Left ventricle myocardium inferior (tissue), 1 donor: ENCODE measurements at regions not wholly inside any gene's neighbourhood (a gene's known extent, or its start where the extent isn't known, plus 50 kb on each side); places are given as distances from the start of the nearest gene placed in this dataset.
"Not testable (repeated sequence)": the region's sequence is repeated elsewhere in the genome, so short reads cannot be mapped to it uniquely, and the experiment has no call there.

ENCODE experiments used
- DNase-seq: peaks from one replicate; pipeline ENCODE4 v3.0.0-alpha.2; 2020
- H3K27ac ChIP-seq: fragments of 200-600 bp; replicated peaks from 2 replicates; pipeline ENCODE4 v1.8.0; 2021
- H3K27me3 ChIP-seq: fragments of 200-600 bp; 2 replicates; pipeline ENCODE4 v1.8.0; 2021; ENCODE audit warnings: low read depth
- H3K36me3 ChIP-seq: fragments of 200-600 bp; 2 replicates; pipeline ENCODE4 v1.8.0; 2021
- H3K4me1 ChIP-seq: fragments of 200-600 bp; 2 replicates; pipeline ENCODE4 v1.8.0; 2021
- H3K4me3 ChIP-seq: fragments of 200-600 bp; 2 replicates; pipeline ENCODE4 v1.8.0; 2021; ENCODE audit warnings: mild to moderate bottlenecking, moderate library complexity
- H3K9me3 ChIP-seq: fragments of 200-600 bp; replicated peaks from 2 replicates; pipeline ENCODE4 v1.8.0; 2021
- CTCF ChIP-seq: fragments of 200-600 bp; IDR thresholded peaks from 2 replicates; pipeline ENCODE4 v1.8.0; 2021; ENCODE audit warnings: antibody characterized with exemption, mild to moderate bottlenecking, borderline replicate concordance
- intact Hi-C: fragments of 100-400 bp; cut with micrococcal nuclease; formaldehyde crosslinking; loops from one replicate; pipeline ENCODE4 v1.11.0; 2022
- donor health status: DM: no; HTN: yes; CAD: no; lungs with severe emphysema.

DNA sequence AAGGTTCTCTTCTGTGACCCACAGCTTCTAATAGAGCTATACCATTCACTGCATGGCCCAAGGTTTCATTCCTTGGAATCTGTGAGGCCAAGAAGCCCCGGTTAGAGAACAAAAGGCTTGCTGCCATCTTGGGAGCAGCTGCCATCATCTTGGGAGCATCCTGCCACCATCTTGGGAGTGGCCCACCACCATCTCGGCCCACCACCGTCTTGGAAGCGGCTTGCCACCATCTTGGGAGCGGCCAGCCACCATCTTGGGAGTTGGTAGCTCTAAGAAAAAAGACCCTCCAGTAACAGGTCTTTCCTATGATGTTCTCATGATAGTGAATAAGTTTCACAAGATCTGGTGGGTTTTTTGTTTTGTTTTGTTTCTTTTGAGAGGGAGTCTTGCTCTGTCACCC lies 703.9 kb upstream of the ANO3 start:
- H3K9me3 ChIP-seq = no peaks in the 10 kb centered on the region
- no peak overlapping the region for H3K27ac ChIP-seq
- H3K27me3 ChIP-seq = no peaks in the 10 kb centered on the region
- no peak overlapping the region for H3K4me3 ChIP-seq
- no peak for TF ChIP-seq CTCF
- H3K4me1 ChIP-seq = no peaks in the 10 kb centered on the region
- no peaks in the 10 kb centered on the region for H3K36me3 ChIP-seq
- intact Hi-C loops = no loop called here
- DNase-seq = no peak

- Histone ChIP-seq H3K9me3 (no peaks in the 10 kb centered on the region), H3K27me3 (no peaks in the 10 kb centered on the region), H3K4me1 (no peaks in the 10 kb centered on the region), H3K4me3 (no peak overlapping the region), H3K36me3 (no peaks in the 10 kb centered on the region), H3K27ac (no peak overlapping the region)
- TF ChIP-seq CTCF = no peak
- no peak for DNase-seq
- intact Hi-C loops = no loop called here
These were observed 698.7 kb upstream of the ANO3 start for GRCh38 chr11:25633230-25633629.

DNA sequence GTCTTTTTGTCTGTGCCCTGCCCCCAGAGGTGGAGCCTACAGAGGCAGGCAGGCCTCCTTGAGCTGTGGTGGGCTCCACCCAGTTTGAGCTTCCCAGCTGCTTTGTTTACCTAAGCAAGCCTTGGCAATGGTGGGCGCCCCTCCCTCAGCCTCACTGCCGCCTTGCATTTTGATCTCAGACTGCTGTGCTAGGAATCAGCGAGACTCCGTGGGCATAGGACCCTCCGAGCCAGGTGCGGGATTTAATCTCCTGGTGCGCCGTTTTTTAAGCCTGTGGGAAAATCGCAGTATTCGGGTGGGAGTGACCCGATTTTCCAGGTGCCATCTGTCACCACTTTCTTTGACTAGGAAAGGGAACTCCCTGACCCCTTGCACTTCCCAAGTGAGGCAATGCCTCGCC lies 682.7 kb upstream of the ANO3 start:
- H3K27ac ChIP-seq, DNase-seq, H3K9me3 ChIP-seq, H3K4me3 ChIP-seq, H3K27me3 ChIP-seq, H3K36me3 ChIP-seq, intact Hi-C loops, H3K4me1 ChIP-seq: not testable (repeated sequence)

DNA sequence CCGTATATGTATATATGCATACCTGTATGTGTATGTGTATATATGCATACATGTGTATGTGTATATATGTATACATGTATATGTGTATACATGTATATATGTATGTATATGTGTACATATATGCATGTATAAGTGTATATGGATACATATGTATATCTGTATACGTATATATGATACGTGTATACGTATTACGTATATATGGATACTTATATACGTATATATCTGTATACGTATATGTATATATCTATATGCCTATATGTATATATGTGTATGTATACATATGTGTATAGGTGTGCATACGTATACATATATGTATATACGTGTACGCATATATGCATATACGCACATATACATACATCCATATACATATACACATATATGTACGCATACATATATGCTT lies 681.6 kb upstream of the ANO3 start:
- intact Hi-C loops = no loop called here
- no peak overlapping the region for H3K4me3 ChIP-seq
- no peaks in the 10 kb centered on the region for H3K4me1 ChIP-seq
- no peaks in the 10 kb centered on the region for H3K27me3 ChIP-seq
- no peak for DNase-seq
- no peak overlapping the region for H3K27ac ChIP-seq
- peaks cover 5% of the 10 kb centered on the region for H3K9me3 ChIP-seq
- no peak for TF ChIP-seq CTCF
- no peaks in the 10 kb centered on the region for H3K36me3 ChIP-seq

DNA sequence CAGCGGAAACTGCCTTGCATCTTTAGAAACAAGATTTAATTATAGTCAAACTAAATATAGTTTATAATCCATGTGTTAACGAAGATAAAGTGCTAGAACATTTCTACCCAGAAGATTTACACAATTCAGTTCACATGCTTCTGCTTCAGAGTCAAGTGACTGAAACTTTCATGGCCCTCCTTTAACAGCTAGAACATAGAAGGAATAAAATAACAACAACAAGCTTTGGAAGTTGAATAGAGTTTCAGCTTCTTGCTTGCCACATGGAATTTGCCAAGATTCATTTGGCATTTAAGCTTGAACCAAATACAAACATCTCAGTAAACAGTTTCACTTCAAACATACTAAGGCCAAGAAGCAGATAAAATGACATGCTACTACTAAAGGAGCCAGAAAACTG lies 676.3 kb upstream of the ANO3 start:
- H3K9me3 ChIP-seq = no peaks in the 10 kb centered on the region
- intact Hi-C loops = no loop called here
- no peaks in the 10 kb centered on the region for H3K27me3 ChIP-seq
- no peak overlapping the region for H3K27ac ChIP-seq
- no peaks in the 10 kb centered on the region for H3K36me3 ChIP-seq
- H3K4me3 ChIP-seq = no peak overlapping the region
- no peak for TF ChIP-seq CTCF
- peaks cover 5% of the 10 kb centered on the region for H3K4me1 ChIP-seq
- DNase-seq = no peak

DNA sequence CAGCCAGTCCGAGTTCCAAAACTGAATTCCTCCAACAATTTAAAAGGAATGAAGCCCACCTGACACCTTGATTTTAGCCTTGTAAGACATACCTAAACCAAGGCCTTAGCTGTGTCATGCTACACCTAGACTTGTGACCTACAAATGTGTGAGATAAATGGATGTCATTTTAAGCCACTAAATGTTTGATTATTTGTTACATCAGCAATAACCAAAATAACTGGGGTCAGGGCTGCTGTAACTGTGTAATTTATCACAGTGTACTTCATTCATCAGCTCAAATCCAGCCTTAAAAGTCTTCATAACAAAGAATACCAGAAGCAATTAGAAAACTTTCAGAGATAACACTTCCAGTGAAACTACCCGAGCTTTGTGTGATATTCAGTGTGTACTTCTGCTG lies 673.0 kb upstream of the ANO3 start:
- Histone ChIP-seq H3K4me1 (peaks cover 5% of the 10 kb centered on the region), H3K36me3 (no peaks in the 10 kb centered on the region), H3K9me3 (no peaks in the 10 kb centered on the region), H3K27ac (no peak overlapping the region), H3K4me3 (no peak overlapping the region), H3K27me3 (no peaks in the 10 kb centered on the region)
- TF ChIP-seq CTCF = no peak
- intact Hi-C loops = no loop called here
- DNase-seq = no peak
